Renal cortex interstitium (tissue), 11 donors: ENCODE measurements at regions not wholly inside any gene's neighbourhood (a gene's known extent, or its start where the extent isn't known, plus 50 kb on each side); places are given as distances from the start of the nearest gene placed in this dataset.
"Not testable (repeated sequence)": the region's sequence is repeated elsewhere in the genome, so short reads cannot be mapped to it uniquely, and the experiment has no call there.

ENCODE experiments used
- DNase-seq, 11 donors: peaks; one replicate each; pipeline ENCODE4 v3.0.0-alpha.2; 2013; ENCODE audit warnings: low read depth in 9 of 11, low spot score in 4 of 11; ENCODE audit errors: extremely low read depth in 1 of 11

DNA sequence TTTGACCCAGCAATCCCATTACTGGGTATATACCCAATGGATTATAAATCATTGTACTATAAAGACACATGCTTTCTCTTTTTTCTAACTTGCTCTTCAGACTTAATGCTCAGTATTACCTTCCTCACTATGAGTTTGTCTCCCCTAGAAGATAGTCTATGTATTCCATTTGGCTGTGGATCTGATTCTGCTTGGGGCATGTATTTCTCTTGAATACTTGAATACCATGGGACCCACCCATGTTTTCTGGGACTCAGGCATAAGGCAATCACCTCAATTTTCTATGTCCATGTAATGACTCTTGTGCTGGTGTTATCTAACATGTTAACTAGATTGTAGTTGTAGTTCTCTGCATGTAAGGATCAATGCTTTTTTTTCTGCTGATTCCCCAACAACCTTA is 70.4 kb upstream of the PPM1H start:
- DNase-seq = no peak

DNA sequence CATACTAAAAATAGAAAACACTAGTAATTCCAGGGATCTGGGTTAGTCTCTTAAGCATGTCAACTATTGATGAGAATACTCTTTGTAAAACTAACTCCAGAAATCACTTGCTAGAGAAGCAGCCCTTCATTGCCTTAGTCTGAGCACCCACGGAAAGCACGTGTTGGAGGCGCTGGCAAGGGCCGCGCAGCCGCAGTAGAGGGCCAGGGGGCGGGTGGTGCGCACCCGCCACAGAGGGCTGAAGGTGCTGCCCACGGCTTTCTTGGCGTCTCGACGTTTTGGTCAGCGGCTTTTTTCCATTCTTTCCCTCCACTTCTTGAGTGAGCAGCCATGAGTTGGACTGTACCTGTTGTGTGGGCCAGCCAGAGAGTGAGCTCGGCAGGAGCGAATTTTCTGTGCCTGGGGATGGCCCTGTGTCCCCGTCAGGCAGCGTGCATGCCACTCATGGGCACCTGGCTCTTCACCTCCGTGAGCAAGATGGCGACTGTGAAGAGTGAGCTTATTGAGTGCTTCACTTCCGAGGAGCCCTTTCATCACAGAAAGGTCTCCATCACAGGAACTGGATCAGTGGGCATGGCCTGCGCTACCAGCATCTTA is 68.4 kb upstream of the PPM1H start:
- no peak for DNase-seq

DNA sequence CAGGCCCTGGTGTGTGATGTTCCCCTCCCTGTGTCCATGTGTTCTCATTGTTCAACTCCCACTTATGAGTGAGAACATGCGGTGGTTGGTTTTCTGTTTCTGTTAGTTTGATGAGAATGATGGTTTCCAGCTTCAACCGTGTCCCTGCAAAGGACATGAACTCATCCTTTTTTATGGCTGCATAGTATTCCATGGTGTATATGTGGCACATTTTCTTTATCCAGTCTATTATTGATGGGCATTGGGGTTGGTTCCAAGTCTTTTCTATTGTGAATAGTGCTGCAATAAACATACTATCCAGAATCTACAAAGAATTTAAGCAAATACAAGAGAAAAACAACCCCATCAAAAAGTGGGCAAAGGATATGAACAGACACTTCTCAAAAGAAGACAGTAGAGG is 67.1 kb upstream of the PPM1H start:
- DNase-seq = not testable (repeated sequence)

DNA sequence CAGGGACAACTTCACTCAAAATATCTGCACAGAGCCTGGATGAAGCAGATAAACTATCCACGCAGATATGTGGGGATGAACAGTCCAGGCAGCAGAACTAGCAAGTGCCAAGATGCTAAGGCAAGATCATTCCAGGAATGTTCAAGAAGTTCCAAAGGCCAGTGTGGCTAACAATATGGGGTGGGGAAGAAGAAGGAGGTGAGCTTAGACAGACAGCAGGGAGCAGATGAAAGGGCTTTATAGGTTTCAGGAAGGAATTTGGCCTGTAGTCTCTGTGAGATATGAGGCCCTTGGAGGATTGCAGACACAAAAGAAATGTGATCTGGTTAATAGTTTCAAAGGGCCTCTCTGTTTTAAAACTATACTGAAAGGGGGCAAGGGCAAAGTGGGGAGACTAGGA is 63.5 kb upstream of the PPM1H start:
- no peak for DNase-seq

DNA sequence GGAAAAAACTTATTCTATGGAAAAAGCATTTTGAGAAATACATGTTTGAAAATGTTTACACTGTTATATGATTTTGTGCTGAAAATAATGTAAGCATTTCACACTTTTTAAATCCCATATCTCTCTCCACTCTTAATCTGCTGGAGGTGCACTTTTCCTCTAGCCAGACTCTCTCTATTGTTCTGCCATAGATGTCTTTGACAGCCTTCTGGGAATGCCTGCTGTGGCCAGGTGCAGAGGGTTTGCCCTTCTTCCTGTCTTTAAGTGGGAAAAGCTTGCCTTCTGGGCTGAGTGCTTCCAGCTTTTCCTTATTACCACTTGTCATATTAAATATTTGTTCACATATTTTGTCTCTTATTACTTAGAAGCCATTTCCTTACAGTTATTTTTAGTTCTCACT is 60.1 kb upstream of the PPM1H start:
- DNase-seq = no peak

DNA sequence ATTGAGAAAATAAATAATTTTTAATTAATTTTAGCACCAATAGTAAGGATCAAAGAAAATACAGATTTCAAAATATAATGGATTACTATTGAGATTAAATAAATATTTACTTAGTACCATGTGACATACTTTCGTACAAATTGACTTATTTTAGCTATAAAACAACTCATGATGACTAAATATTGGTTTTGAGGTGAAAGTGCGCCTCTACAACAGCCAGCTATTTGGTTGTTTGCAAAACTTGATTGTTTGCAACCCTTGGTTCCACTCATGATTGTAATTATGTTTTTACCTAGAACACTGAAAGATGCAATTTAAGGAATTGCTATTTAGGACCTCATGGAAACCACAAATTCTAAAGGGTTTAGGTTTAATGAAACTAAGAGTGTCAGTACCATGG is 51.9 kb upstream of the PPM1H start:
- DNase-seq = no peak
